CD4-positive, CD25-positive, alpha-beta regulatory T cell (primary cell): ENCODE measurements at regions not wholly inside any gene's neighbourhood (a gene's known extent, or its start where the extent isn't known, plus 50 kb on each side); places are given as distances from the start of the nearest gene placed in this dataset.

Experiments used
- ATAC-seq, 2 donors: fragments of 150-1000 bp; cut with Tn5 transposase; one replicate each; pipeline ENCODE4 v1.10.0; 2021; ENCODE audit warnings: low read depth in 2 of 2, moderate number of reproducible peaks in 2 of 2, moderate library complexity in 1 of 2
- DNase-seq, 3 donors: peaks; one replicate each; pipeline versions ENCODE4 v3.0.0 to v3.0.0-alpha.2; 2012 to 2022; ENCODE audit warnings: mixed read lengths in 1 of 3
- H3K27ac ChIP-seq: one replicate; pipeline ENCODE4 v1.7.0; 2013; ENCODE audit warnings: mild to moderate bottlenecking, low read length; ENCODE audit not compliant: insufficient read depth, poor library complexity, severe bottlenecking
- H3K27me3 ChIP-seq: one replicate; pipeline ENCODE4 v1.7.0; 2013; ENCODE audit warnings: low read length; ENCODE audit not compliant: control insufficient read depth, insufficient read depth
- H3K36me3 ChIP-seq: one replicate; pipeline ENCODE4 v1.7.0; 2013; ENCODE audit warnings: mild to moderate bottlenecking, low read length, moderate library complexity; ENCODE audit not compliant: control insufficient read depth, insufficient read depth
- H3K4me1 ChIP-seq: 2 replicates; pipeline ENCODE4 v1.7.0; 2013; ENCODE audit warnings: mild to moderate bottlenecking, low read length; ENCODE audit not compliant: insufficient read depth, control insufficient read depth, poor library complexity, severe bottlenecking
- H3K4me3 ChIP-seq: one replicate; pipeline ENCODE4 v1.7.0; 2013; ENCODE audit warnings: low read depth, mild to moderate bottlenecking, low read length, moderate library complexity
- H3K9me3 ChIP-seq, 2 experiments: 1 replicate in 1 of 2; 2 replicates in 1 of 2; pipeline ENCODE4 v1.7.0; 2013; ENCODE audit warnings: low read length in 2 of 2, mild to moderate bottlenecking in 1 of 2, moderate library complexity in 1 of 2; ENCODE audit not compliant: control insufficient read depth in 2 of 2
- H3K27ac Mint-ChIP-seq, 3 donors: one replicate each; pipeline ENCODE4 v1.8.0; 2020 to 2022; ENCODE audit warnings: mild to moderate bottlenecking in 3 of 3, mixed read lengths in 3 of 3, moderate library complexity in 2 of 3
- H3K27me3 Mint-ChIP-seq: one replicate; pipeline ENCODE4 v1.8.0; 2022; ENCODE audit warnings: mild to moderate bottlenecking, mixed read lengths
- H3K36me3 Mint-ChIP-seq: one replicate; pipeline ENCODE4 v1.8.0; 2020; ENCODE audit warnings: mixed read lengths
- H3K4me1 Mint-ChIP-seq, 4 donors: one replicate each; pipeline ENCODE4 v1.8.0; 2020 to 2022; ENCODE audit warnings: mixed read lengths in 4 of 4, mild to moderate bottlenecking in 1 of 4
- H3K4me3 Mint-ChIP-seq, 4 donors: one replicate each; pipeline ENCODE4 v1.8.0; 2020 to 2022; ENCODE audit warnings: mild to moderate bottlenecking in 4 of 4, mixed read lengths in 4 of 4, moderate library complexity in 3 of 4
- H3K9me3 Mint-ChIP-seq, 7 donors: one replicate each; pipeline ENCODE4 v1.8.0; 2020 to 2022; ENCODE audit warnings: mixed read lengths in 7 of 7, mild to moderate bottlenecking in 3 of 7, moderate library complexity in 2 of 7

DNA sequence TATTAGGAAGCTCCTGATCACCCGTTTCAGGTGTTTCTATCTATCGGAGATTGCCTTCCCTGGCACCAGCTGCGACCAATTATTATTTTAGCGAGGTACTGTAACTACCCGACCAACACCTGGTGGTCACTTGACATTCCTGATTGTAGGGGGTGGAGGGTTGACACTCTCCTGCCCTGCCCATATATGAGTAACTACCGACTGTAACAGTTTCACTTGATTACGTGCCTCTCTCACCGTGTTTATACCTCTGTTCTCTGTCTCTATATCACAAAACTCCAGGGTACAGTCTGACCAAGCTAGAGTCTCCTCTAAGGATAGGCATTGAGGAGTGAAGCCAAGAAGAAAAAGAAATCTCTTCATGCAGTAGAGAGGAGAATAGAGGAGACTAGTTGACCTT, 268.0 kb upstream of the LRATD1 start:
- Mint-ChIP-seq H3K4me3 (no peak overlapping the region), H3K9me3 (peaks cover 0 to 15% (median 9%) of the 10 kb centered on the region in 7 donors), H3K36me3 (no peaks in the 10 kb centered on the region), H3K27ac (no peak overlapping the region), H3K4me1 (no peaks in the 10 kb centered on the region), H3K27me3 (no peaks in the 10 kb centered on the region)
- DNase-seq, result no peak
- Histone ChIP-seq H3K27ac (no peak overlapping the region), H3K4me3 (no peak overlapping the region), H3K9me3 (no peaks in the 10 kb centered on the region), H3K4me1 (no peaks in the 10 kb centered on the region), H3K36me3 (no peaks in the 10 kb centered on the region), H3K27me3 (no peaks in the 10 kb centered on the region)
- no peak for ATAC-seq

DNA sequence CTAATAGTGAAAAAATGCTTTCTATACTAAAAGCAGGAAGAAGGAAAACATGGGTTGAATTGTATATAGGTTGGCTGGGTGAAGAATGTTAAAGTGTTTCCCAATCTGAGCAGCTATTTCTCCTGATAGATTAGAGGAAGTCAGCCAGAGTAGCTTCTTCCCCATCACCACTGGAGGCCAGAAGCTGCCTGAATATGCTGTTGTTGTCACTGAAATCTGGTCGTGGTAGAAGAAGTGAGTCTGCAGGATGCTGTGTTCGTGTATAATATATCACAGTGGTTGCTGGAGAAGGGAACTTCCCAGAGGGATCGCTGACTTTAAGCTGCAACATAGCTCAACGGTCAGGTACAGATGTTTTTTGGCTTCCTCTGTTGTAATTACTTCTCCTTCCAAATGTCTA, 247.5 kb upstream of the LRATD1 start:
- no peaks in the 10 kb centered on the region for H3K4me1 Mint-ChIP-seq
- ATAC-seq (no peak), DNase-seq (no peak)
- no peak overlapping the region for H3K4me3 ChIP-seq
- H3K36me3 ChIP-seq, result no peaks in the 10 kb centered on the region
- H3K27ac ChIP-seq, result no peak overlapping the region
- H3K9me3 Mint-ChIP-seq, result peaks cover 0 to 5% (median 1%) of the 10 kb centered on the region in 7 donors
- no peak overlapping the region for H3K4me3 Mint-ChIP-seq
- no peaks in the 10 kb centered on the region for H3K27me3 ChIP-seq
- H3K36me3 Mint-ChIP-seq, result no peaks in the 10 kb centered on the region
- no peaks in the 10 kb centered on the region for H3K4me1 ChIP-seq
- no peaks in the 10 kb centered on the region for H3K9me3 ChIP-seq
- no peak overlapping the region for H3K27ac Mint-ChIP-seq
- H3K27me3 Mint-ChIP-seq, result no peaks in the 10 kb centered on the region

DNA sequence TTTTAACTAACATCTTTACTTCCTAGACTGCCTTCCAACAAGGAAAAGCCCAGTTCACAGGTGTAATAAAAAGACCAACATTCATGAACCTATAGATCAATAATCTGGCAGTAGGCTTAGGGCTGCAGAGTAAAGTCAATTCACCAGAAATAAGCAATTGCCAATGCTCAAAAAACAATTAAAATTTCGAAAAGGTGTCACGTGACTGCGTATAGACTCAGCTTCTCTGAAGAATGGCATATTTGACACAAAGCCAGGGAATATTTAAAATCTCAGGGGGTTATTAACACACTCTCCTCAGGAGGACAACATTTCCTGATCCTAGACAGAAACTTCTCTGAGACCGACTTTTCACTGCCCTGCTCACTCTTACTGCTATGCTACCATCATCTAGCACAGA, 245.2 kb upstream of the LRATD1 start:
- peaks cover 0 to 5% (median 1%) of the 10 kb centered on the region in 7 donors for H3K9me3 Mint-ChIP-seq

DNA sequence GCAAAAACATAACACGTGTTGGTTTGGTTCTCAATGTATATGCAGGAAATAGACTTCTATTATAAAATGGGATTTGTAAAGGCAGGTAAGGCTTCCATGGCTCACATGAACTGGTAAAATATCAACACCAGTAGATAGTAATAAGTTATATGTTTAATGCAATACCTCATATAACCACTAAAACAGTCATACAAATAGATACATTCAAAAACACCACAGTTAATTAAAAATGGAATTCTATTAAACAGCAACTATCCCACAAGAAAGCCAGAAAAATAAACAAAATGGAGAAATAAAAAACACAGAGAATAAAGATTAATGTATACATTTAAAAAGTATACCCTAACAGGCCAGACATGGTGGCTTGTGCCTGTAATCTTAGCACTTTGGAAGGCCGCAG, 243.8 kb upstream of the LRATD1 start:
- ATAC-seq (no peak), DNase-seq (no peak)
- Histone ChIP-seq H3K27ac (no peak overlapping the region), H3K36me3 (no peaks in the 10 kb centered on the region), H3K4me3 (no peak overlapping the region), H3K4me1 (no peaks in the 10 kb centered on the region), H3K9me3 (no peaks in the 10 kb centered on the region), H3K27me3 (no peaks in the 10 kb centered on the region)
- Mint-ChIP-seq H3K36me3 (no peaks in the 10 kb centered on the region), H3K27ac (no peak overlapping the region), H3K4me3 (no peak overlapping the region), H3K9me3 (peaks cover 0 to 5% (median 1%) of the 10 kb centered on the region in 7 donors), H3K4me1 (no peaks in the 10 kb centered on the region), H3K27me3 (no peaks in the 10 kb centered on the region)

More for the DNA sequence above, 245.2 kb upstream of the LRATD1 start:
- Histone ChIP-seq H3K27me3 (no peaks in the 10 kb centered on the region), H3K36me3 (no peaks in the 10 kb centered on the region), H3K4me3 (no peak overlapping the region), H3K27ac (no peak overlapping the region), H3K4me1 (no peaks in the 10 kb centered on the region), H3K9me3 (no peaks in the 10 kb centered on the region)
- DNase-seq (no peak), ATAC-seq (no peak)
- Mint-ChIP-seq H3K36me3 (no peaks in the 10 kb centered on the region), H3K4me1 (no peaks in the 10 kb centered on the region), H3K27ac (no peak overlapping the region), H3K4me3 (no peak overlapping the region), H3K27me3 (no peaks in the 10 kb centered on the region)

DNA sequence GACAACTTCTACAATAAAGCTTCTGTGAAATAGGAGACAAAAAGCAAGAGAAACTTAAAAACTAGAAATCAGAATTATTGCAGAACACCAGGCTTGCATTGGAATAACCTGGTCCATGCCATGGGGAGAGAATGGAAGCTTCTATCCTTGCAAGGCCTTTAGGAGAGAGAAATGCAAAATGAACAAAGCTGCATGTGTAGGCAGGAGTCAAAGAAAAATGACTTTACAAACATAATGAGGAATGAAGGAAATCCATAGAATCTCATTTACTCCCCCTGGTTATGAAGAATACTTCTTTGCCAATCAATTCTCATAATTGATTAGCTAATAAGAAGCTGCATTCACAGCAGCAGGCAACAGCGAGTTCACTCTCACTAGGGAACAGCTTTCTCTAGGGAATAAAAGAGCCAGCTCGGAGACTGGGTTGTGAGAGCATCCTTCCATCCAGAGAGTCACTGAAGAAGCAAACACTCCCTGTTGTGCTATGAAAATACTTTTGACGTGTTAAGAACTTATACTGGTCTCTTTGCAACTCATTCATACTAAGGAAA, 235.9 kb upstream of the LRATD1 start:
- Histone ChIP-seq H3K4me3 (no peak overlapping the region), H3K36me3 (no peaks in the 10 kb centered on the region), H3K9me3 (no peaks in the 10 kb centered on the region), H3K4me1 (no peaks in the 10 kb centered on the region), H3K27ac (no peak overlapping the region), H3K27me3 (no peaks in the 10 kb centered on the region)
- Mint-ChIP-seq H3K4me3 (no peak overlapping the region), H3K27ac (no peak overlapping the region), H3K36me3 (no peaks in the 10 kb centered on the region), H3K9me3 (peaks cover 0 to 2% (median 0%) of the 10 kb centered on the region in 7 donors), H3K4me1 (no peaks in the 10 kb centered on the region), H3K27me3 (no peaks in the 10 kb centered on the region)
- ATAC-seq (no peak), DNase-seq (no peak)

DNA sequence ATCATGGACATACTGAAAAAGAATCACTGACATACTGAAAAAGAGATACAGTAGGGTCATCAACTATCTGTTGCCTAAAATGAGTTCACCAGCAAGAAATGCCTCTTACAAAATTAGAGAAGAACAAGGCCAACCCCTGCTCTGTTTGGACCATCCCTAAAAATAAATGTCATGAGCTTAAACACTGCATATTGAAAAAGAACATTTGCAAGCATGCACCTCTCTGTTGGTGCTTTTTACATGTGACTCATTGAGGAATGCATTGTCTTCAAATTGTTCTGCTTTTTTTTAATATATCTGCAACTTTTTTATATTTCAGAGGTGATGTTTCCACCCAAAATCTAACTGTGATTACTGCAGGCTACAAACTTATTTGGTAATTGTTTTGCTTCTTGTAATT, 233.9 kb upstream of the LRATD1 start:
- no peak overlapping the region for H3K4me3 ChIP-seq
- ATAC-seq (no peak), DNase-seq (no peak)
- no peaks in the 10 kb centered on the region for H3K36me3 ChIP-seq
- H3K4me1 ChIP-seq, result no peaks in the 10 kb centered on the region
- no peaks in the 10 kb centered on the region for H3K9me3 ChIP-seq
- no peak overlapping the region for H3K27ac ChIP-seq
- H3K36me3 Mint-ChIP-seq, result no peaks in the 10 kb centered on the region
- H3K9me3 Mint-ChIP-seq, result peaks cover 0 to 2% (median 0%) of the 10 kb centered on the region in 7 donors
- H3K27me3 ChIP-seq, result no peaks in the 10 kb centered on the region
- no peaks in the 10 kb centered on the region for H3K27me3 Mint-ChIP-seq
- H3K27ac Mint-ChIP-seq, result no peak overlapping the region
- H3K4me1 Mint-ChIP-seq, result no peaks in the 10 kb centered on the region
- H3K4me3 Mint-ChIP-seq, result no peak overlapping the region

DNA sequence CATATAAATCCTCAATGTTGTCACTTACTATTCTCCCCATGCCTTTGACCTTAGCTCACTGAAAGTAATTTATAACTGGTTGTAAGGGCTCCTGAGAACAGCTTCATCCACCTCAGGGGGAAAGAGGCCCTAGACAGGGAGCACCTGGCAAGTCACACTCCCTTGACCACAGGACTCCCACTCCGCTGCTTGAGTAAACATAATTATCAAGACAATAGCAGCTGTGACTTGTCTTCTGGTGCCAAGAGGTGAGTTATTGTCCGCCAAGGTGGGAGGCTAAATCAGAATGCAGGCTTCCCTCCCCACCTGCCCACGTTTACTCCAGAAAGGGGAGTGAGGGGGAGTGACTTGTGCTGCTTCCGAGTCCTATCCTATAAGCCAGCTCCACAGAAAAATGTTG, 230.6 kb upstream of the LRATD1 start:
- no peak overlapping the region for H3K27ac Mint-ChIP-seq
- no peaks in the 10 kb centered on the region for H3K27me3 Mint-ChIP-seq
- Histone ChIP-seq H3K27ac (no peak overlapping the region), H3K9me3 (no peaks in the 10 kb centered on the region), H3K27me3 (no peaks in the 10 kb centered on the region), H3K4me3 (no peak overlapping the region), H3K36me3 (no peaks in the 10 kb centered on the region), H3K4me1 (no peaks in the 10 kb centered on the region)
- no peaks in the 10 kb centered on the region for H3K36me3 Mint-ChIP-seq
- H3K4me3 Mint-ChIP-seq, result no peak overlapping the region
- H3K9me3 Mint-ChIP-seq, result peaks cover 0 to 2% (median 0%) of the 10 kb centered on the region in 7 donors
- ATAC-seq, result no peak
- no peaks in the 10 kb centered on the region for H3K4me1 Mint-ChIP-seq
- DNase-seq, result no peak

DNA sequence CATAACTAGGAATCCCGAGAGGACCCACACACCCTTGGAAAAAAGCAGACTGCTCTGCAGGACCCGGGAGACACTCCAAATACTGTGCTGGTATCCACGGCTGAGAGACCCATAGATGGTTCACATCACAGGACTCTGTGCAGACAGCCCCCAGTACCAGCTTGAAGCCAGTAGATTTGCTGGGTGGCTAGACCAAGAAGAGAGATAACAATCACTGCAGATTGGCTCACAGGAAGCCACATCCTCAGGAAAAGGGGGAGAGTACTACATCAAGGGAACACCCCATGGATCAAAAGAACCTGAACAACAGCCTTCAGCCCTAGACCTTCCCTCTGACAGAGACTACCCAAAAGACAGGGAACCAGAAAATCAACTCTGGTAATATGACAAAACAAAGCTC, 223.8 kb upstream of the LRATD1 start:
- no peak overlapping the region for H3K4me3 Mint-ChIP-seq

More for the DNA sequence above, 223.8 kb upstream of the LRATD1 start:
- Mint-ChIP-seq H3K27me3 (no peaks in the 10 kb centered on the region), H3K9me3 (peaks cover under 1 to 16% (median 5%) of the 10 kb centered on the region in 7 donors), H3K4me1 (no peaks in the 10 kb centered on the region), H3K27ac (no peak overlapping the region), H3K36me3 (no peaks in the 10 kb centered on the region)
- Histone ChIP-seq H3K36me3 (no peaks in the 10 kb centered on the region), H3K27ac (no peak overlapping the region), H3K9me3 (peaks cover 0 to 2% of the 10 kb centered on the region in 2 experiments), H3K4me1 (no peaks in the 10 kb centered on the region), H3K4me3 (no peak overlapping the region), H3K27me3 (no peaks in the 10 kb centered on the region)
- DNase-seq (no peak), ATAC-seq (no peak)
